ENCODE measurements at regions not wholly inside any gene's neighbourhood (a gene's known extent, or its start where the extent isn't known, plus 50 kb on each side); places are given as distances from the start of the nearest gene placed in this dataset.

GRCh38 chr6:12584631-12585405 lies 131.7 kb upstream of the PHACTR1 start:
- peak in 2 of 4 donors; percentile 18 to 19 for ATAC-seq
- no peak for DNase-seq
- FAIRE-seq: no peak
- Histone ChIP-seq H3K36me3 (no peaks in the 10 kb centered on the region), H3K4me1 (no peaks in the 10 kb centered on the region), H3K27ac (peak overlapping the region in 2 of 4 donors; percentile 57 to 59), H3K9me3 (no peaks in the 10 kb centered on the region), H3K4me3 (no peak overlapping the region), H3K27me3 (no peaks in the 10 kb centered on the region)
- intact Hi-C loops (cut with DNase I): no loop called here
- WGBS, 2 donors: 62 to 69% methylated on average over 14 of the region's 14 CpGs
- TF ChIP-seq, protein P1, sequence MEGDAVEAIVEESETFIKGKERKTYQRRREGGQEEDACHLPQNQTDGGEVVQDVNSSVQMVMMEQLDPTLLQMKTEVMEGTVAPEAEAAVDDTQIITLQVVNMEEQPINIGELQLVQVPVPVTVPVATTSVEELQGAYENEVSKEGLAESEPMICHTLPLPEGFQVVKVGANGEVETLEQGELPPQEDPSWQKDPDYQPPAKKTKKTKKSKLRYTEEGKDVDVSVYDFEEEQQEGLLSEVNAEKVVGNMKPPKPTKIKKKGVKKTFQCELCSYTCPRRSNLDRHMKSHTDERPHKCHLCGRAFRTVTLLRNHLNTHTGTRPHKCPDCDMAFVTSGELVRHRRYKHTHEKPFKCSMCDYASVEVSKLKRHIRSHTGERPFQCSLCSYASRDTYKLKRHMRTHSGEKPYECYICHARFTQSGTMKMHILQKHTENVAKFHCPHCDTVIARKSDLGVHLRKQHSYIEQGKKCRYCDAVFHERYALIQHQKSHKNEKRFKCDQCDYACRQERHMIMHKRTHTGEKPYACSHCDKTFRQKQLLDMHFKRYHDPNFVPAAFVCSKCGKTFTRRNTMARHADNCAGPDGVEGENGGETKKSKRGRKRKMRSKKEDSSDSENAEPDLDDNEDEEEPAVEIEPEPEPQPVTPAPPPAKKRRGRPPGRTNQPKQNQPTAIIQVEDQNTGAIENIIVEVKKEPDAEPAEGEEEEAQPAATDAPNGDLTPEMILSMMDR (IDR thresholded peaks at IDR 0.05): no peak

- Histone ChIP-seq H3K4me1 (no peaks in the 10 kb centered on the region), H3K27ac (peak overlapping the region in 2 of 4 donors; percentile 57 to 59)
- peak in 2 of 6 donors; percentile 13 to 30 for DNase-seq
Observed at GRCh38 chr6:12585497-12585958, 131.0 kb upstream of the PHACTR1 start.

GRCh38 chr6:12586721-12587480 lies 129.7 kb upstream of the PHACTR1 start:
- FAIRE-seq: no peak
- Histone ChIP-seq H3K4me1 (no peaks in the 10 kb centered on the region), H3K27ac (no peak overlapping the region), H3K4me3 (no peak overlapping the region), H3K9me3 (no peaks in the 10 kb centered on the region), H3K36me3 (no peaks in the 10 kb centered on the region), H3K27me3 (no peaks in the 10 kb centered on the region)
- intact Hi-C loops (cut with DNase I): no loop called here
- 85 to 86% methylated on average over 9 of the region's 9 CpGs for WGBS, 2 donors
- no peak for ATAC-seq
- TF ChIP-seq, protein P1 (IDR thresholded peaks at IDR 0.05): no peak
- no peak for DNase-seq

More at GRCh38 chr6:12585497-12585958, 131.0 kb upstream of the PHACTR1 start:
- WGBS, 2 donors: 65% methylated on average over 12 of the region's 12 CpGs
- Histone ChIP-seq H3K36me3 (no peaks in the 10 kb centered on the region), H3K9me3 (no peaks in the 10 kb centered on the region), H3K4me3 (no peak overlapping the region), H3K27me3 (no peaks in the 10 kb centered on the region)
- no peak for FAIRE-seq
- intact Hi-C loops (cut with DNase I): no loop called here
- peak; percentile 38 to 69 (median 49) for ATAC-seq
- TF ChIP-seq, protein P1 (IDR thresholded peaks at IDR 0.05): no peak

DNA sequence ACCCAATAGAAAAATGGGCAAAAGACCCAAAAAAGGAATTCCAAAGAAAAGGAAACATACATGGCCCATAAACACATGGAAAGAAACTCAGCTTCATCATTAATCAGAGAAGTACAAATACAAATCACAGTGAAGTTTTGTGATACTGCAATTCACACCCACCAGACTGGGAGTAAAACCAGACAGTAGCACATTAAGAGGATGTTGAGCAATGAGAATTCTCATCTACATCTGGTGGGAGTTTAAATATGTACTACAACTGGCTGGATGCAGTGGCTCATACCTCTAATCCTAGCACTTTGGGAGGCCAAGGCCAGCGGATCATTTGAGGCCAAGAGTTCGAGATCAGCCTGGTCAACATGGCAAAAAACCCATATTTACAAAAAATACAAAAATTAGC lies 125.7 kb upstream of the PHACTR1 start:
- FAIRE-seq: no peak
- 84 to 91% methylated on average over 2 of the region's 2 CpGs for WGBS, 2 donors

More for the DNA sequence above, 125.7 kb upstream of the PHACTR1 start:
- Histone ChIP-seq H3K9me3 (no peaks in the 10 kb centered on the region), H3K4me3 (no peak overlapping the region), H3K36me3 (no peaks in the 10 kb centered on the region), H3K4me1 (peaks cover 0 to 9% (median 6%) of the 10 kb centered on the region in 3 donors), H3K27ac (no peak overlapping the region), H3K27me3 (no peaks in the 10 kb centered on the region)
- ATAC-seq: no peak
- no peak for DNase-seq
- intact Hi-C loops (cut with DNase I): loop anchor here in 1 of 3 donors (10.0 kb wide), 1 partner anchor 296 kb away; the partner anchor contains the start of gene EDN1
- TF ChIP-seq, protein P1 (IDR thresholded peaks at IDR 0.05): no peak

All from pancreas (tissue), 10 donors.